H9 (cell line): ENCODE measurements at regions not wholly inside any gene's neighbourhood (a gene's known extent, or its start where the extent isn't known, plus 50 kb on each side); places are given as distances from the start of the nearest gene placed in this dataset.

Source experiments
- DNase-seq: peaks from one replicate; pipeline ENCODE4 v3.0.0-alpha.2; 2017
- H2AFZ ChIP-seq: one replicate; pipeline ENCODE4 v1.6.1; 2013; ENCODE audit warnings: mild to moderate bottlenecking, low read length, control low read depth, moderate library complexity
- H2AK5ac ChIP-seq: 2 replicates; pipeline ENCODE4 v1.6.1; 2013; ENCODE audit warnings: low read length, control low read depth, mixed read lengths; ENCODE audit not compliant: insufficient read length
- H2BK120ac ChIP-seq: one replicate; pipeline ENCODE4 v1.6.1; 2013; ENCODE audit warnings: low read depth, mild to moderate bottlenecking, low read length, control low read depth, inconsistent platforms; ENCODE audit not compliant: poor library complexity, severe bottlenecking
- H2BK12ac ChIP-seq: 2 replicates; pipeline ENCODE4 v1.6.1; 2013; ENCODE audit warnings: low read length, control low read depth, mixed read lengths, low read depth; ENCODE audit not compliant: insufficient read length
- H2BK15ac ChIP-seq: 2 replicates; pipeline ENCODE4 v1.6.1; 2013; ENCODE audit warnings: low read depth, low read length, control low read depth
- H2BK20ac ChIP-seq: one replicate; pipeline ENCODE4 v1.6.1; 2013; ENCODE audit warnings: low read depth, mild to moderate bottlenecking, low read length, control low read depth, inconsistent platforms; ENCODE audit not compliant: poor library complexity, severe bottlenecking
- H2BK5ac ChIP-seq: 2 replicates; pipeline ENCODE4 v1.6.1; 2013; ENCODE audit warnings: low read length, control low read depth, mixed read lengths; ENCODE audit not compliant: insufficient read length
- H3K14ac ChIP-seq: 2 replicates; pipeline ENCODE4 v1.6.1; 2013; ENCODE audit warnings: low read length, control low read depth; ENCODE audit not compliant: insufficient read depth
- H3K18ac ChIP-seq: 2 replicates; pipeline ENCODE4 v1.6.1; 2013; ENCODE audit warnings: low read depth, mild to moderate bottlenecking, mixed read lengths, low read length, control low read depth; ENCODE audit not compliant: insufficient read length
- H3K23ac ChIP-seq: 2 replicates; pipeline ENCODE4 v1.6.1; 2013; ENCODE audit warnings: low read length, control low read depth, mixed read lengths, low read depth; ENCODE audit not compliant: insufficient read length
- H3K23me2 ChIP-seq: 2 replicates; pipeline ENCODE4 v1.6.1; 2013; ENCODE audit warnings: low read depth, mild to moderate bottlenecking, mixed read lengths, low read length, control low read depth; ENCODE audit not compliant: insufficient read length, poor library complexity, severe bottlenecking
- H3K27ac ChIP-seq: 2 replicates; pipeline ENCODE4 v1.5.1; 2013; ENCODE audit warnings: low read length, control low read depth, mixed read lengths, low read depth; ENCODE audit not compliant: insufficient read length
- H3K27me3 ChIP-seq: 2 replicates; pipeline ENCODE4 v1.6.1; 2013; ENCODE audit warnings: low read length, control low read depth, inconsistent platforms; ENCODE audit not compliant: insufficient read depth
- H3K4ac ChIP-seq: 2 replicates; pipeline ENCODE4 v1.6.1; 2013; ENCODE audit warnings: low read depth, mild to moderate bottlenecking, control low read depth, inconsistent platforms, low read length, moderate library complexity
- H3K4me1 ChIP-seq: 2 replicates; pipeline ENCODE4 v1.6.1; 2013; ENCODE audit warnings: low read length, control low read depth, inconsistent platforms; ENCODE audit not compliant: insufficient read depth
- H3K4me2 ChIP-seq: 2 replicates; pipeline ENCODE4 v1.6.1; 2013; ENCODE audit warnings: low read length, control low read depth, mixed read lengths; ENCODE audit not compliant: insufficient read length, insufficient read depth
- H3K56ac ChIP-seq: 2 replicates; pipeline ENCODE4 v1.6.1; 2013; ENCODE audit warnings: low read depth, mild to moderate bottlenecking, mixed read lengths, low read length, control low read depth; ENCODE audit not compliant: insufficient read length
- H3K79me1 ChIP-seq: 2 replicates; pipeline ENCODE4 v1.6.1; 2013; ENCODE audit warnings: low read depth, mild to moderate bottlenecking, moderate library complexity, low read length, control low read depth, inconsistent platforms; ENCODE audit not compliant: insufficient read depth, poor library complexity, severe bottlenecking
- H3K79me2 ChIP-seq: 2 replicates; pipeline ENCODE4 v1.6.1; 2013; ENCODE audit warnings: low read length, control low read depth, inconsistent platforms; ENCODE audit not compliant: insufficient read depth
- H3K9ac ChIP-seq: 2 replicates; pipeline ENCODE4 v1.6.1; 2013; ENCODE audit warnings: low read length, control low read depth, mixed read lengths; ENCODE audit not compliant: insufficient read length; ENCODE audit errors: extremely low read depth
- H3K9me3 ChIP-seq: one replicate; pipeline ENCODE4 v1.6.1; 2013; ENCODE audit warnings: low read depth, low read length, inconsistent platforms; ENCODE audit not compliant: control insufficient read depth
- H3T11ph ChIP-seq: one replicate; pipeline ENCODE4 v1.6.1; 2013; ENCODE audit warnings: mild to moderate bottlenecking, low read length, control low read depth, inconsistent platforms
- H4K20me1 ChIP-seq: one replicate; pipeline ENCODE4 v1.6.1; 2013; ENCODE audit not compliant: control insufficient read depth, insufficient read length, insufficient read depth
- H4K5ac ChIP-seq: 2 replicates; pipeline ENCODE4 v1.6.1; 2013; ENCODE audit warnings: low read depth, mild to moderate bottlenecking, mixed read lengths, low read length, control low read depth; ENCODE audit not compliant: insufficient read length
- H4K8ac ChIP-seq: replicated peaks from 2 replicates; pipeline ENCODE4 v1.6.1; 2013; ENCODE audit warnings: low read length, control low read depth, mixed read lengths, low read depth; ENCODE audit not compliant: insufficient read length
- H4K91ac ChIP-seq: 2 replicates; pipeline ENCODE4 v1.6.1; 2013; ENCODE audit warnings: low read depth, mild to moderate bottlenecking, moderate library complexity, mixed read lengths, low read length, control low read depth; ENCODE audit not compliant: insufficient read length
- H3K27ac Mint-ChIP-seq, 3 experiments: 2 replicates in 2 of 3; 3 replicates in 1 of 3; pipeline ENCODE4 v1.8.0; 2020 to 2021; ENCODE audit warnings: mixed read lengths in 3 of 3, mild to moderate bottlenecking in 1 of 3, moderate library complexity in 1 of 3
- H3K27me3 Mint-ChIP-seq: 2 replicates; pipeline ENCODE4 v1.8.0; 2021; ENCODE audit warnings: low read depth, mild to moderate bottlenecking, moderate library complexity, mixed read lengths
- H3K36me3 Mint-ChIP-seq, 3 experiments: 2 replicates in 2 of 3; 3 replicates in 1 of 3; pipeline ENCODE4 v1.8.0; 2020 to 2021; ENCODE audit warnings: low read depth in 3 of 3, mixed read lengths in 3 of 3; ENCODE audit not compliant: insufficient read depth in 1 of 3
- H3K4me1 Mint-ChIP-seq, 2 experiments: 2 replicates each; pipeline ENCODE4 v1.8.0; 2020; ENCODE audit warnings: mixed read lengths in 2 of 2
- H3K4me3 Mint-ChIP-seq, 2 experiments: 2 replicates in 1 of 2; 3 replicates in 1 of 2; pipeline ENCODE4 v1.8.0; 2020 to 2021; ENCODE audit warnings: mild to moderate bottlenecking in 2 of 2, mixed read lengths in 2 of 2, moderate library complexity in 1 of 2
- H3K9me3 Mint-ChIP-seq, 2 experiments: 2 replicates in 1 of 2; 3 replicates in 1 of 2; pipeline ENCODE4 v1.8.0; 2020; ENCODE audit warnings: mild to moderate bottlenecking in 2 of 2, mixed read lengths in 2 of 2, moderate library complexity in 1 of 2
- WGBS: extraction: QIAGEN DNeasy Blood & Tissue Kit; methylation state at CpG from one replicate; pipeline ENCODE4 v1.1.7; 2013; ENCODE audit warnings: missing lambda C conversion rate, low lambda C conversion rate, mixed read lengths; ENCODE audit not compliant: insufficient read length; ENCODE audit errors: extremely low coverage; 5-methylcytosine and 5-hydroxymethylcytosine counted together
- TF ChIP-seq, protein P1 (sequence below): fragments of 200-600 bp; sonication (generic); conservative IDR thresholded peaks from 3 replicates; pipeline ENCODE4 v1.8.0; 2021; ENCODE audit warnings: antibody characterized with exemption, mild to moderate bottlenecking

DNA sequence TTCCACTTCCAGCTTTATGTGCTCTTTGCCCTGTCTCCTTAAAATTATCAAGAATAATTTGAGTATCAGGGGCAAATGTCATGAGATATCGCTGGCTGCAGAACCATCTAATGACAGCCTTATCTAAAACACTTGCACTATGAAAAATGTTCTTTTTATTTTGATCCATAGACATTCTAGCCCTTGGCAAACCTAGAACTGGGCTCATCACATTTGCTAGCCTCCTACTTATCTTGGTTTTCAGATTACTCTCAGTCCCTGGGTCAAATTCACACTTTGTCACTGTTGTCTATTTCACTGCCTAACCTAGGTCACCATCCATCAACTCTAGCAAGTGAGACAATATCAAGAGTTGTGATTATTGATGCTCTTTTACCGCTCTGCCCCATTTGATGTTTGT lies 59.9 kb upstream of the IPO9 start:
- H3K27me3 Mint-ChIP-seq, result no peaks in the 10 kb centered on the region
- Histone ChIP-seq H3K79me2 (no peaks in the 10 kb centered on the region), H2BK20ac (no peak overlapping the region), H4K20me1 (no peaks in the 10 kb centered on the region), H2BK5ac (no peak overlapping the region), H2BK120ac (no peak overlapping the region), H2AFZ (no peak overlapping the region), H2BK15ac (no peak overlapping the region), H4K5ac (no peak overlapping the region), H3K27me3 (no peaks in the 10 kb centered on the region), H3K23ac (no peak overlapping the region), H3K4me1 (no peaks in the 10 kb centered on the region), H3K79me1 (no peaks in the 10 kb centered on the region), H3K23me2 (no peaks in the 10 kb centered on the region), H3K4me2 (no peak overlapping the region), H3T11ph (no peak overlapping the region), H3K4ac (no peak overlapping the region), H3K9ac (no peak overlapping the region), H3K27ac (no peak overlapping the region), H2BK12ac (no peak overlapping the region), H4K91ac (no peak overlapping the region), H3K14ac (no peak overlapping the region), H3K9me3 (no peaks in the 10 kb centered on the region), H2AK5ac (no peak overlapping the region), H4K8ac (no peak overlapping the region), H3K18ac (no peak overlapping the region), H3K56ac (no peak overlapping the region)
- WGBS, result no CpG with 5 or more reads among the region's 2 CpGs
- H3K4me1 Mint-ChIP-seq, result peaks cover 0 to 3% of the 10 kb centered on the region in 2 experiments; a peak in 2 of 4 replicates
- TF ChIP-seq, protein P1, sequence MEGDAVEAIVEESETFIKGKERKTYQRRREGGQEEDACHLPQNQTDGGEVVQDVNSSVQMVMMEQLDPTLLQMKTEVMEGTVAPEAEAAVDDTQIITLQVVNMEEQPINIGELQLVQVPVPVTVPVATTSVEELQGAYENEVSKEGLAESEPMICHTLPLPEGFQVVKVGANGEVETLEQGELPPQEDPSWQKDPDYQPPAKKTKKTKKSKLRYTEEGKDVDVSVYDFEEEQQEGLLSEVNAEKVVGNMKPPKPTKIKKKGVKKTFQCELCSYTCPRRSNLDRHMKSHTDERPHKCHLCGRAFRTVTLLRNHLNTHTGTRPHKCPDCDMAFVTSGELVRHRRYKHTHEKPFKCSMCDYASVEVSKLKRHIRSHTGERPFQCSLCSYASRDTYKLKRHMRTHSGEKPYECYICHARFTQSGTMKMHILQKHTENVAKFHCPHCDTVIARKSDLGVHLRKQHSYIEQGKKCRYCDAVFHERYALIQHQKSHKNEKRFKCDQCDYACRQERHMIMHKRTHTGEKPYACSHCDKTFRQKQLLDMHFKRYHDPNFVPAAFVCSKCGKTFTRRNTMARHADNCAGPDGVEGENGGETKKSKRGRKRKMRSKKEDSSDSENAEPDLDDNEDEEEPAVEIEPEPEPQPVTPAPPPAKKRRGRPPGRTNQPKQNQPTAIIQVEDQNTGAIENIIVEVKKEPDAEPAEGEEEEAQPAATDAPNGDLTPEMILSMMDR, result no peak
- H3K4me3 Mint-ChIP-seq, result no peak overlapping the region
- H3K36me3 Mint-ChIP-seq, result peaks cover 5 to 26% (median 9%) of the 10 kb centered on the region in 3 experiments; a peak in 6 of 7 replicates
- DNase-seq, result no peak
- H3K9me3 Mint-ChIP-seq, result peaks cover 17 to 20% of the 10 kb centered on the region in 2 experiments
- no peak overlapping the region for H3K27ac Mint-ChIP-seq
